B cell (primary cell): ENCODE measurements at regions not wholly inside any gene's neighbourhood (a gene's known extent, or its start where the extent isn't known, plus 50 kb on each side); places are given as distances from the start of the nearest gene placed in this dataset.

Experiments used
- ATAC-seq: fragments of 200-7000 bp; cut with Tn5 transposase; one replicate; pipeline ENCODE4 v1.10.0; 2021; ENCODE audit warnings: low read depth, mild to moderate bottlenecking, moderate number of reproducible peaks, moderate library complexity
- CTCF ChIA-PET: fragments of 350-600 bp; sonication (Branson Sonifier 250); formaldehyde crosslinking; loops from one replicate; lab custom pipeline; 2021; ENCODE audit warnings: antibody characterized with exemption, inconsistent platforms; lab: Charles Lee
- POLR2A ChIA-PET: fragments of 350-600 bp; sonication (Branson Sonifier 250); formaldehyde crosslinking; loops from one replicate; lab custom pipeline; 2021; ENCODE audit warnings: antibody characterized with exemption; lab: Charles Lee
- DNase-seq: peaks from one replicate; pipeline ENCODE4 v3.0.0; 2013
- H2AFZ ChIP-seq: 2 replicates; pipeline ENCODE4 v1.6.1; 2012; ENCODE audit warnings: mild to moderate bottlenecking, low read depth, low read length; ENCODE audit not compliant: insufficient read depth, poor library complexity, severe bottlenecking
- H3K27ac ChIP-seq, 2 donors: 1 replicate in 1 of 2; 2 replicates in 1 of 2; pipeline ENCODE4 v1.5.1; 2012 to 2013; ENCODE audit warnings: low read length in 2 of 2, mild to moderate bottlenecking in 2 of 2, moderate library complexity in 1 of 2
- H3K27me3 ChIP-seq, 4 experiments: fragments of 200-600 bp in 1 of 4; sonication (generic) in 1 of 4; replicated peaks in 1 of 4; 1 replicate in 2 of 4; 2 replicates in 2 of 4; pipeline versions ENCODE4 v1.6.1 to v1.7.0; 2013 to 2016; ENCODE audit warnings: low read length in 3 of 4, mild to moderate bottlenecking in 2 of 4, mixed read lengths in 1 of 4, moderate library complexity in 1 of 4; ENCODE audit not compliant: insufficient read depth in 4 of 4, control insufficient read depth in 3 of 4; ENCODE audit errors: control extremely low read depth in 1 of 4
- H3K36me3 ChIP-seq, 2 experiments: replicated peaks in 1 of 2; 1 replicate in 1 of 2; 2 replicates in 1 of 2; pipeline versions ENCODE4 v1.6.1 to v1.7.1; 2013; ENCODE audit warnings: low read length in 1 of 2; ENCODE audit not compliant: insufficient read depth in 2 of 2, control insufficient read depth in 1 of 2; ENCODE audit errors: control extremely low read depth in 1 of 2, extremely low read depth in 1 of 2
- H3K4me1 ChIP-seq, 2 donors: fragments of 200-600 bp in 1 of 2; sonication (generic) in 1 of 2; 1 replicate in 1 of 2; 2 replicates in 1 of 2; pipeline versions ENCODE4 v1.5.1 to v1.6.1; 2013 to 2017; ENCODE audit warnings: low read length in 2 of 2; ENCODE audit not compliant: control insufficient read depth in 2 of 2, insufficient read depth in 2 of 2
- H3K4me2 ChIP-seq: replicated peaks from 2 replicates; pipeline ENCODE3; 2012; ENCODE audit warnings: mild to moderate bottlenecking, low read depth, low read length; ENCODE audit not compliant: poor library complexity, severe bottlenecking
- H3K4me3 ChIP-seq, 5 experiments: fragments of 200-600 bp in 1 of 5; sonication (generic) in 1 of 5; 1 replicate in 3 of 5; 2 replicates in 2 of 5; pipeline versions ENCODE4 v1.5.1 to v1.7.0; 2011 to 2016; ENCODE audit warnings: low read length in 4 of 5, mild to moderate bottlenecking in 4 of 5, low read depth in 2 of 5, control low read depth in 1 of 5, moderate library complexity in 1 of 5; ENCODE audit not compliant: insufficient read depth in 1 of 5; ENCODE audit errors: control extremely low read depth in 1 of 5, extremely low read depth in 1 of 5
- H3K79me2 ChIP-seq: fragments of 200-600 bp; sonication (generic); one replicate; pipeline ENCODE4 v1.6.0; 2016; ENCODE audit warnings: low read length; ENCODE audit not compliant: control insufficient read depth, insufficient read depth
- H3K9ac ChIP-seq: fragments of 200-600 bp; sonication (generic); 2 replicates; pipeline ENCODE4 v1.6.1; 2017; ENCODE audit warnings: mild to moderate bottlenecking, low read length, moderate library complexity
- H3K9me3 ChIP-seq, 3 donors: one replicate each; pipeline versions ENCODE4 v1.6.1 to v1.7.1; 2013; ENCODE audit warnings: low read length in 2 of 3; ENCODE audit not compliant: control insufficient read depth in 2 of 3, insufficient read depth in 1 of 3; ENCODE audit errors: control extremely low read depth in 1 of 3
- H4K20me1 ChIP-seq: 2 replicates; pipeline ENCODE4 v1.6.0; 2012; ENCODE audit warnings: mild to moderate bottlenecking, low read length; ENCODE audit not compliant: insufficient read depth, control insufficient read depth, poor library complexity, severe bottlenecking
- H3K27ac Mint-ChIP-seq: one replicate; pipeline ENCODE4 v1.8.0; 2021; ENCODE audit warnings: mixed read lengths
- H3K27me3 Mint-ChIP-seq: one replicate; pipeline ENCODE4 v1.8.0; 2021; ENCODE audit warnings: mixed read lengths
- H3K4me1 Mint-ChIP-seq: one replicate; pipeline ENCODE4 v1.8.0; 2021; ENCODE audit warnings: mixed read lengths
- H3K4me3 Mint-ChIP-seq: one replicate; pipeline ENCODE4 v1.8.0; 2021; ENCODE audit warnings: mixed read lengths
- H3K9me3 Mint-ChIP-seq: one replicate; pipeline ENCODE4 v1.8.0; 2022; ENCODE audit warnings: mixed read lengths; ENCODE audit not compliant: insufficient read depth
- EZH2 ChIP-seq: IDR thresholded peaks from 2 replicates; pipeline ENCODE4 v1.6.1; 2012; ENCODE audit warnings: borderline replicate concordance, low read depth, mild to moderate bottlenecking, moderate library complexity, low read length; ENCODE audit not compliant: insufficient read depth, poor library complexity, severe bottlenecking
- whole genome bisulfite sequencing: methylation state at CpG from one replicate; pipeline ENCODE4 v1.1.5; 2013; ENCODE audit warnings: missing lambda C conversion rate; ENCODE audit not compliant: insufficient coverage; 5-methylcytosine and 5-hydroxymethylcytosine counted together
- intact Hi-C: fragments of 100-400 bp; cut with micrococcal nuclease; formaldehyde crosslinking; loops from one replicate; pipeline ENCODE4 v1.10.0; 2022
- TF ChIP-seq, protein P1 (sequence below): fragments of 200-600 bp; IDR thresholded peaks from one replicate; pipeline ENCODE4 v1.8.0; 2022; ENCODE audit warnings: antibody characterized with exemption, mild to moderate bottlenecking

DNA sequence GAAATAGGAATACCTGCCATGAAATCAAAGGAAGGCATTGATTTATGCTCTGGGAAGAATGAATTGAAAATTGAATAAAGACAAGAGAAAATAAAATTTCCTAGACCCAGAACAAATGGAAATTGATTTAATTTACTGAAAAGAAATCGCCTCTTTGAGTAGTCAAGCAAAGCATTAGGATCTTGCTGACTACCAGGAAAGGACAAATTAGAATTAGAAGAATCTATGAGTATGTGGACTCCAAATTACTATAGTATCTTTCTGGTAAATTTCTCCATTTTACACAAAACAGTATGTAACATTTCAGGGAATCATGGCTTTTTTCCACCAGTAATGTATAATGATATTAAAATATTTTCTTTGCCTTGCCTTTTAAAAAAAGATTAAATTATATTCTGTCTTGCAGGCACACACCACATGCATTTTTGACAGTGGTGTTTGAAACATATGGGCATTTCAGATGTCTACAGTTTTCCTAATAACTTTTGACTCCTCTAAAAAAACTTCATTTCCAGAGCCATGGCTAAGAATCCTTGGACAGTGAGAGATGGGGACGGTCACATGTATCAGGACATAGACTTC, 768.7 kb upstream of the NRSN1 start:
- H2AFZ ChIP-seq = no peak overlapping the region
- peaks cover 0 to 3% (median 0%) of the 10 kb centered on the region in 3 donors for H3K9me3 ChIP-seq
- H3K36me3 ChIP-seq = no peaks in the 10 kb centered on the region
- H3K27me3 ChIP-seq = no peaks in the 10 kb centered on the region
- H3K9ac ChIP-seq = no peak overlapping the region
- Mint-ChIP-seq H3K27ac (no peak overlapping the region), H3K27me3 (no peaks in the 10 kb centered on the region), H3K4me3 (no peak overlapping the region), H3K4me1 (no peaks in the 10 kb centered on the region), H3K9me3 (peaks cover 4% of the 10 kb centered on the region)
- DNase-seq (no peak), ATAC-seq (no peak)
- H3K4me2 ChIP-seq = no peak overlapping the region
- H4K20me1 ChIP-seq = no peaks in the 10 kb centered on the region
- no peak overlapping the region for H3K4me3 ChIP-seq
- H3K79me2 ChIP-seq = no peaks in the 10 kb centered on the region
- TF ChIP-seq EZH2 = no peak
- TF ChIP-seq, protein P1, sequence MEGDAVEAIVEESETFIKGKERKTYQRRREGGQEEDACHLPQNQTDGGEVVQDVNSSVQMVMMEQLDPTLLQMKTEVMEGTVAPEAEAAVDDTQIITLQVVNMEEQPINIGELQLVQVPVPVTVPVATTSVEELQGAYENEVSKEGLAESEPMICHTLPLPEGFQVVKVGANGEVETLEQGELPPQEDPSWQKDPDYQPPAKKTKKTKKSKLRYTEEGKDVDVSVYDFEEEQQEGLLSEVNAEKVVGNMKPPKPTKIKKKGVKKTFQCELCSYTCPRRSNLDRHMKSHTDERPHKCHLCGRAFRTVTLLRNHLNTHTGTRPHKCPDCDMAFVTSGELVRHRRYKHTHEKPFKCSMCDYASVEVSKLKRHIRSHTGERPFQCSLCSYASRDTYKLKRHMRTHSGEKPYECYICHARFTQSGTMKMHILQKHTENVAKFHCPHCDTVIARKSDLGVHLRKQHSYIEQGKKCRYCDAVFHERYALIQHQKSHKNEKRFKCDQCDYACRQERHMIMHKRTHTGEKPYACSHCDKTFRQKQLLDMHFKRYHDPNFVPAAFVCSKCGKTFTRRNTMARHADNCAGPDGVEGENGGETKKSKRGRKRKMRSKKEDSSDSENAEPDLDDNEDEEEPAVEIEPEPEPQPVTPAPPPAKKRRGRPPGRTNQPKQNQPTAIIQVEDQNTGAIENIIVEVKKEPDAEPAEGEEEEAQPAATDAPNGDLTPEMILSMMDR = no peak
- intact Hi-C loops = no loop called here
- ChIA-PET POLR2A (no interaction called here), CTCF (no interaction called here)
- WGBS = no CpG with 5 or more reads among the region's 2 CpGs
- H3K4me1 ChIP-seq = no peaks in the 10 kb centered on the region
- no peak overlapping the region for H3K27ac ChIP-seq

DNA sequence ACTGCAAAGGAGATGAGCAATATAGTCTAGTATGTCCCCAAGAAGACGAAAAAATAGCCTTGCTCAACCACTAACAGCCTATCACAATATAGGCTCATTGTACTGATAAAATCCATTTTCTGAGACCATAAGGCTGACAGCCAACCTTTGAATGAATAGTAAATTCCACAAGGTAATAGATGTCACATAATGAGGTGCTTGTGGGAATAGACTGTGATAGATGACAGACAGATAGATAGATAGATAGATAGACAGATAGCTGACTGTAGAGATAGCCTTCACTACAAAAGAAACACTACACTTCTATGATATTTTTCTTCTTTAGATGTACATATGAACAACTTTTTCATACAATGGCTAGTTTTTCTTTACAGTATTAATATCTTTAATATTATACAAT, 760.3 kb upstream of the NRSN1 start:
- no peak overlapping the region for H3K4me3 Mint-ChIP-seq
- ATAC-seq = no peak
- H3K4me1 ChIP-seq = no peaks in the 10 kb centered on the region
- WGBS = no CpG with 5 or more reads among the region's 1 CpG
- no peak for TF ChIP-seq EZH2
- TF ChIP-seq, protein P1 = no peak
- intact Hi-C loops = no loop called here
- ChIA-PET POLR2A (no interaction called here), CTCF (no interaction called here)
- H3K9ac ChIP-seq = no peak overlapping the region
- no peaks in the 10 kb centered on the region for H3K79me2 ChIP-seq
- H3K9me3 ChIP-seq = peaks cover 0 to 4% (median 0%) of the 10 kb centered on the region in 3 donors
- H3K4me1 Mint-ChIP-seq = no peaks in the 10 kb centered on the region
- no peaks in the 10 kb centered on the region for H3K27me3 Mint-ChIP-seq
- H3K27ac ChIP-seq = no peak overlapping the region
- no peak overlapping the region for H3K4me3 ChIP-seq
- no peaks in the 10 kb centered on the region for H3K27me3 ChIP-seq
- no peak overlapping the region for H3K27ac Mint-ChIP-seq
- no peaks in the 10 kb centered on the region for H4K20me1 ChIP-seq
- peaks cover 2% of the 10 kb centered on the region for H3K9me3 Mint-ChIP-seq
- DNase-seq = no peak
- no peak overlapping the region for H3K4me2 ChIP-seq
- no peak overlapping the region for H2AFZ ChIP-seq
- no peaks in the 10 kb centered on the region for H3K36me3 ChIP-seq
